PC-3 (cell line): ENCODE measurements at regions not wholly inside any gene's neighbourhood (a gene's known extent, or its start where the extent isn't known, plus 50 kb on each side); places are given as distances from the start of the nearest gene placed in this dataset.

ENCODE experiments used
- CTCF ChIP-seq: fragments of 300-600 bp; sonication (generic); conservative IDR thresholded peaks from 2 replicates; pipeline ENCODE4 v1.5.1; 2017; ENCODE audit warnings: antibody characterized with exemption, low read depth, mild to moderate bottlenecking, low read length
- EZH2 ChIP-seq: fragments of 300-600 bp; sonication (generic); IDR thresholded peaks from one replicate; pipeline ENCODE4 v1.6.1; 2017; ENCODE audit warnings: antibody characterized with exemption, mild to moderate bottlenecking, low read length; ENCODE audit not compliant: unreplicated experiment

GRCh38 chr6:1042583-1043457 lies 269.1 kb upstream of the FOXQ1 start:
- TF ChIP-seq CTCF (no peak), EZH2 (no peak)
